ENCODE measurements at regions not wholly inside any gene's neighbourhood (a gene's known extent, or its start where the extent isn't known, plus 50 kb on each side); places are given as distances from the start of the nearest gene placed in this dataset.

DNA sequence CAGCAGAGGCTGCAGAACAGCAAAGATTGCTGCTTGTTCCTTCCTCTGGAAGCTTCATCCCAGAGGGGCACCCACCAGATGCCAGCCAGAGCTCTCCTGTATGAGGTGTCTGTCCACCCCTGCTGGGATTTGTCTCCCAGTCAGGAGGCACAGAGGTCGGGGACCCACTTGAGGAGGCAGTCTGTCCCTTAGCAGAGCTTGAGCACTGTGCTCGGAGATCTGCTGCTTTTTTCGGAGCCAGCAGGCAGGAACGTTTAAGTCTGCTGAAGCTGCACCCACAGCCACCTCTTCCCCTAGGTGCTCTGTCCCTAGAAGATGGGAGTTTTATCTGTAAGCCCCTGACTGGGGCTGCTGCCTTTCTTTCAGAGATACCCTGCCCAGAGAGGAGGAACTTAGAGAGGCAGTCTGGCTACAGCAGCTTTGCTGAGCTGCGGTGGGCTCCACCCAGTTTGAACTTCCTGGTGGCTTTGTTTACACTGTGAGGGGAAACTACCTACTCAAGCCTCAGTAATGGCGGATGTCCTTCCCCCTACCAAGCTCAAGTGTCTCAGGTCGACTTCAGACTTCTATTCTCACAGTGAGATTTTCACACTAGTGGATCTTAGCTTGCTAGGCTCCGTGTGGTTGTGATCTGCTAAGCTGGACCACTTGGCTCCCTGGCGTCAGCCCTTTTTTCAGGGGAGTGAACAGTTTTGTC is 101.8 kb upstream of the GLRA1 start:
- peak; percentile 5 for DNase-seq

DNA sequence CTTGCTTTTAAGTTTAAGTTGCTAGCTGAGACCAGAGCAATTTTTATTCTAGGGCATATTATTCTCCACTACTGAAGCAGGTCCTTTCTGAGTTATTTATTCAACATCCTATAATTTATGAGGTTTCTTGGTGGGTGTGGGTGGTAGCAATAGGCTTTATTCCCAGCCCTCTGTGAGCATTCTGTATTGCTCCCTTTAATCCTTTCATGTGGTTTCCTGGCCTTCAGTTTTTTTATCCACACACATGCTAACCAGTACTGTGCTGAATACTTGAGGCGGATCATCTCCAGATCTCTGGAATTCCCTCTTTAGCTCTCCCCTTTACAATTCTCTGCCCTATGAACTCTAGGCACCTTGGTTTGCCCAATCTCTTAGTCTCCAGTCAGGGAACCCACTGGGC is 91.8 kb upstream of the GLRA1 start:
- no peak for DNase-seq

DNA sequence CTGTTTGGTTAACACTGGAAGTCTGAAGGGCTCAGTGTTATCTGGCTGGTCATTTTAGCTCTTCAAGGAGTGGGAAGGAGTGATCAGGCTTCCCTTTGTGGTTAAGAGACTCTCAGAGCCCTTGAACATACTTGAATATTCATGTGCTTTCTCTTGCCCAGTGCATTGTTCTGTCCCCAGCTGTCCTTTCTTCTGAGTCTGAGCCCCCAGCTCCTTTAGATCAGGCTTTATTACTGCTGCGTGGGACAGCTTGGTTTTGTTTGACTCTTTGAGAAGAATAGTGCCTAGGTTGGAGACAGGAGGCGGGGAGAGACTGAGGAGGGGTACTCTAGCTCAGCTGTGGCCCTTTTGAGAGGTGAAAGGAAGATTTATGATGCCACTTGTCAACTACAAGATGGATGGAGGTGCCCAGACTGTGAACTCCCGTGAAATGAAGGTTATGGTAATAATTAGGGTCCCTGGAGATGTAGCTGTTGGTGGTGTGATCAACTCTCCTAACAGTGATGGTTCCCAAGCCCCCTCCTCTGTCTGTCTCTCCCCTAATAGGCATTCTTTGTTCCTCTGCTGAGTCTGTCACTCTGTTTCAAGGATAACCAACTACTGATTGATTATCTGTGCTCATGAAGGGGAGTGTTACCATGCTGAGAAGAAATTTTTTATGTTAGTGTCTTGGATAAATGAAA is 83.1 kb upstream of the GLRA1 start:
- no peak for DNase-seq

DNA sequence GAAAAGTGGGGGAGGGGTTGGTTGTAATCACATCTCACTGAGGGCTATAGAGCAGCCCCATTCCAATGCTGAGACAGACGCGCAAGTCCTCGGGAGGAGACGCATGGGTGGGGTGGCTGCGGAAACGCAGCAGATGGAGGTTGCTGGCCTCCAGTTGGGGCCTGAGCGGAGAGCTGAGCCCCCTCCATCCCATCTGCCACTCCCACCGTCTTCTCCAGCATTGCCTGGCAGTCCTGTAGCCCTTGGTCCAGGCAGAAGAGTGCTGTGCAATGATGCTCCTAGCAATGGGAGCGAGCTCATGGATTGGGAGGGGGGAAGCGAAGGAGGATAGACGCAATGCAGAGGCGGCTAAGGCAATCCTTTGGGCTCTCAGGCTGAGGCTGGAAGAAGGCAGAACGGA is 79.4 kb upstream of the GLRA1 start:
- no peak for DNase-seq
